ENCODE measurements at regions not wholly inside any gene's neighbourhood (a gene's known extent, or its start where the extent isn't known, plus 50 kb on each side); places are given as distances from the start of the nearest gene placed in this dataset.

DNA sequence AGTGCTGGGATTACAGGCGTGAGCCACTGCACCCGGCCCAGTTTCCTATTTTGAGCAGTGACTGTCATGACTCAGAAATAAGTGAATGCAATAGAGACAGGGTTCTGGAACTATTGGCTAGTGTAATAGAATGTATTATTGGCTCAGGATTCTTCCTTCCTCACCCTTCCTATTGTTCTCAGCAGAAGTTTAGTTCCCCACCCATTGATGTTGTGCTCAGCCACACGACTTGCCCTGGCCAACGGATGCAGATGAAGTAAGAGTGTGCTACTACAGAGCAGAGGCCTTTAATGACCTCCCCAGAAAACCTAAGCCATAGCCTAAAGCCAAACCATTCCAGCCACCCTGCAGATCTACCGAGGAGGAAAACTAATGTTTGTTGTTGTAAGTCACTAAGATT lies 287.9 kb downstream of the AGTPBP1 start:
- ChIA-PET POLR2A (no interaction called here), CTCF (no interaction called here)
- H3K4me3 Mint-ChIP-seq (ENCODE audit: unreplicated experiment) = no peak overlapping the region
- peaks cover 14% of the 10 kb centered on the region for H3K9me3 Mint-ChIP-seq (ENCODE audit: unreplicated experiment)
- BruUV-seq (replicated peaks) = no TSS peak
- intact Hi-C loops (cut with micrococcal nuclease) = no loop called here
- peaks cover 30% of the 10 kb centered on the region for H3K27me3 Mint-ChIP-seq (ENCODE audit: insufficient read depth, unreplicated experiment)
- no peak for DNase-seq (ENCODE audit: unreplicated experiment)
- H3K27ac Mint-ChIP-seq (ENCODE audit: low read depth, unreplicated experiment) = no peak overlapping the region
- no peaks in the 10 kb centered on the region for H3K4me1 Mint-ChIP-seq (ENCODE audit: insufficient read depth, unreplicated experiment)
- TF ChIP-seq, protein P1, sequence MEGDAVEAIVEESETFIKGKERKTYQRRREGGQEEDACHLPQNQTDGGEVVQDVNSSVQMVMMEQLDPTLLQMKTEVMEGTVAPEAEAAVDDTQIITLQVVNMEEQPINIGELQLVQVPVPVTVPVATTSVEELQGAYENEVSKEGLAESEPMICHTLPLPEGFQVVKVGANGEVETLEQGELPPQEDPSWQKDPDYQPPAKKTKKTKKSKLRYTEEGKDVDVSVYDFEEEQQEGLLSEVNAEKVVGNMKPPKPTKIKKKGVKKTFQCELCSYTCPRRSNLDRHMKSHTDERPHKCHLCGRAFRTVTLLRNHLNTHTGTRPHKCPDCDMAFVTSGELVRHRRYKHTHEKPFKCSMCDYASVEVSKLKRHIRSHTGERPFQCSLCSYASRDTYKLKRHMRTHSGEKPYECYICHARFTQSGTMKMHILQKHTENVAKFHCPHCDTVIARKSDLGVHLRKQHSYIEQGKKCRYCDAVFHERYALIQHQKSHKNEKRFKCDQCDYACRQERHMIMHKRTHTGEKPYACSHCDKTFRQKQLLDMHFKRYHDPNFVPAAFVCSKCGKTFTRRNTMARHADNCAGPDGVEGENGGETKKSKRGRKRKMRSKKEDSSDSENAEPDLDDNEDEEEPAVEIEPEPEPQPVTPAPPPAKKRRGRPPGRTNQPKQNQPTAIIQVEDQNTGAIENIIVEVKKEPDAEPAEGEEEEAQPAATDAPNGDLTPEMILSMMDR (IDR thresholded peaks at IDR 0.05; ENCODE audit: unreplicated experiment) = no peak
- H3K36me3 Mint-ChIP-seq (ENCODE audit: insufficient read depth, unreplicated experiment) = no peaks in the 10 kb centered on the region

DNA sequence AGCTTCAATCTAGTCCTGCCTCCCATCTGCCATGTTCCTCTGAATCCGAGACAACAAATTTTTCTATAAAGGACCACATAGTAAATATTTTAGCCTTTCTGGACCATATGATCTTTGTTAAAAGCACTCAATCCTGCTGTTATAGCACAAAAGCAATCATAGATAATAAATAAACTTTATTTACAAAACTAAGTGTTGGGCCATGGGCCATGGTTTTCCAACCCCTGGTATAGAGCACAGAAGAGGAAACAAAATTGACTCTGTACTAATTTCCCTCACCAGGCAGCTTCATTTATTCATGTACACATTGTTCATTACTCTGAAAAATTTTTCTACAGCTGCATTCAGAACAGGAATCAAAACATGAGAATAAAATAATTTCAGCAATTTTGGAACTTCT lies 288.9 kb downstream of the AGTPBP1 start:
- no peak for DNase-seq (ENCODE audit: unreplicated experiment)
- no peak overlapping the region for H3K4me3 Mint-ChIP-seq (ENCODE audit: unreplicated experiment)
- peaks cover 40% of the 10 kb centered on the region for H3K27me3 Mint-ChIP-seq (ENCODE audit: insufficient read depth, unreplicated experiment)
- no peaks in the 10 kb centered on the region for H3K36me3 Mint-ChIP-seq (ENCODE audit: insufficient read depth, unreplicated experiment)
- no TSS peak for BruUV-seq (replicated peaks)
- no peak overlapping the region for H3K27ac Mint-ChIP-seq (ENCODE audit: low read depth, unreplicated experiment)
- TF ChIP-seq, protein P1 (IDR thresholded peaks at IDR 0.05; ENCODE audit: unreplicated experiment) = no peak
- intact Hi-C loops (cut with micrococcal nuclease) = no loop called here
- ChIA-PET CTCF (interaction anchor here (0.6 to 1.0 kb wide), 2 partner anchors 13 to 27 kb away, joined by 3 to 6 read pairs; no protein-coding TSS in a partner anchor), POLR2A (no interaction called here)
- no peaks in the 10 kb centered on the region for H3K4me1 Mint-ChIP-seq (ENCODE audit: insufficient read depth, unreplicated experiment)
- H3K9me3 Mint-ChIP-seq (ENCODE audit: unreplicated experiment) = peaks cover 14% of the 10 kb centered on the region

DNA sequence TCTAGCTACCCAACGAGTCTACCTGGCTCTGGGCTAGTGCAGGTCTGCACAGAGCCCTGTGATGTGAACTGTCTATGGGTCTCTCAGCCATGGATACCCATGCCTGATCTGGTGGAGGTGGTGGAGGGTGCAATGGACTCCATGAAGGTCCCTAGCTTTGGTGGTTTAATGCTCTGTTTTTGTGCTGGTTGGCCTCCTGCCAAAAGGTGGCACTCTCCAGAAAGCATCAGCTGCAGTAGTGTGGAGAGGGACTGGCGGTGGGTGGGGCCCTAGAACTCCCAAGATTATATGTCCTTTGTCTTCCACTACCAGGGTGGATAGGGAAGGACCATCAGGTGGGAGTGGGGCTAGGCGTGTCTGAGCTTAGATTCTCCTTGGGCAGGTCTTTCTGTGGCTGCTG lies 290.1 kb downstream of the AGTPBP1 start:
- H3K9me3 Mint-ChIP-seq (ENCODE audit: unreplicated experiment) = peaks cover 14% of the 10 kb centered on the region
- no peak for DNase-seq (ENCODE audit: unreplicated experiment)
- POLR2A ChIA-PET = no interaction called here
- CTCF ChIA-PET = interaction anchor here (1.3 kb wide), 1 partner anchor 158 kb away, joined by 4 read pairs; no protein-coding TSS in a partner anchor
- H3K4me3 Mint-ChIP-seq (ENCODE audit: unreplicated experiment) = no peak overlapping the region
- no peaks in the 10 kb centered on the region for H3K36me3 Mint-ChIP-seq (ENCODE audit: insufficient read depth, unreplicated experiment)
- intact Hi-C loops (cut with micrococcal nuclease) = no loop called here
- no peak overlapping the region for H3K27ac Mint-ChIP-seq (ENCODE audit: low read depth, unreplicated experiment)
- no TSS peak for BruUV-seq (replicated peaks)
- H3K4me1 Mint-ChIP-seq (ENCODE audit: insufficient read depth, unreplicated experiment) = no peaks in the 10 kb centered on the region
- TF ChIP-seq, protein P1 (IDR thresholded peaks at IDR 0.05; ENCODE audit: unreplicated experiment) = no peak
- peaks cover 46% of the 10 kb centered on the region for H3K27me3 Mint-ChIP-seq (ENCODE audit: insufficient read depth, unreplicated experiment)

DNA sequence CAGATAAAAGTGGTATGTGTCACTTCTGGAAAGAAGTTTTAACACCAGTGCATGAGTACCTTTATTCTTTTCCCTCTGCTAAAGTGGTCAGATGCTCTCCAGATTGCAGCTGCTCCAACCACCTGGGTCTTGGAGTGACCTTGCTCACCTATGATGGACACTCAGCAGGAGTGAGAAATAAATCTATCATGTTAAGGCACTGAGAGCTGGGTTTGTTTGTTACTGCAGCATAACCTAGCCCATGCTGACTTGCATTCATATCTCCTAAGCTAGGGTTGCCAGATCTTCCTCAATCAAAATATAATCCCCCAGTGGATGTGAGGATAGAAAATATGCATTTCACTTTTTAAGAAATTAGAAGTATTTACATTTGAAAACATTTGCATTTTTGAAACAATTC lies 295.9 kb downstream of the AGTPBP1 start:
- TF ChIP-seq, protein P1 (IDR thresholded peaks at IDR 0.05; ENCODE audit: unreplicated experiment) = no peak
- Mint-ChIP-seq H3K27me3 (ENCODE audit: insufficient read depth, unreplicated experiment) (peaks cover 49% of the 10 kb centered on the region), H3K4me3 (ENCODE audit: unreplicated experiment) (no peak overlapping the region), H3K4me1 (ENCODE audit: insufficient read depth, unreplicated experiment) (no peaks in the 10 kb centered on the region), H3K27ac (ENCODE audit: low read depth, unreplicated experiment) (no peak overlapping the region), H3K36me3 (ENCODE audit: insufficient read depth, unreplicated experiment) (no peaks in the 10 kb centered on the region), H3K9me3 (ENCODE audit: unreplicated experiment) (peaks cover under 1% of the 10 kb centered on the region)
- ChIA-PET POLR2A (no interaction called here), CTCF (no interaction called here)
- no TSS peak for BruUV-seq (replicated peaks)
- intact Hi-C loops (cut with micrococcal nuclease) = no loop called here
- DNase-seq (ENCODE audit: unreplicated experiment) = no peak

Measured in MCF 10A (cell line).